CD14-positive monocyte (primary cell): ENCODE measurements at regions not wholly inside any gene's neighbourhood (a gene's known extent, or its start where the extent isn't known, plus 50 kb on each side); places are given as distances from the start of the nearest gene placed in this dataset.

ENCODE experiments used
- DNase-seq, 3 donors: peaks; one replicate each; pipeline ENCODE4 v3.0.0-alpha.2; 2011 to 2022
- H2AFZ ChIP-seq: 2 replicates; pipeline ENCODE4 v1.6.0; 2012; ENCODE audit warnings: mild to moderate bottlenecking, low read depth, low read length, inconsistent platforms; ENCODE audit not compliant: insufficient read depth, poor library complexity, severe bottlenecking
- H3K27ac ChIP-seq, 2 donors: 1 replicate in 1 of 2; 2 replicates in 1 of 2; pipeline ENCODE4 v1.5.1; 2012 to 2013; ENCODE audit warnings: low read length in 2 of 2, control low read depth in 1 of 2, inconsistent platforms in 1 of 2, low read depth in 1 of 2, mild to moderate bottlenecking in 1 of 2
- H3K27me3 ChIP-seq, 2 donors: one replicate each; pipeline versions ENCODE4 v1.6.0 to v1.6.1; 2011 to 2013; ENCODE audit warnings: low read length in 2 of 2; ENCODE audit not compliant: control insufficient read depth in 2 of 2, insufficient read depth in 2 of 2
- H3K36me3 ChIP-seq, 2 donors: replicated peaks in 1 of 2; 1 replicate in 1 of 2; 2 replicates in 1 of 2; pipeline versions ENCODE4 v1.5.1 to v1.6.1; 2012 to 2013; ENCODE audit warnings: low read length in 2 of 2, control low read depth in 1 of 2, inconsistent platforms in 1 of 2, mild to moderate bottlenecking in 1 of 2; ENCODE audit not compliant: insufficient read depth in 2 of 2, control insufficient read depth in 1 of 2
- H3K4me1 ChIP-seq, 2 donors: 1 replicate in 1 of 2; 2 replicates in 1 of 2; pipeline versions ENCODE4 v1.5.1 to v1.6.1; 2012 to 2013; ENCODE audit warnings: low read length in 2 of 2, control low read depth in 1 of 2, inconsistent platforms in 1 of 2, mild to moderate bottlenecking in 1 of 2, moderate library complexity in 1 of 2; ENCODE audit not compliant: insufficient read depth in 2 of 2, control insufficient read depth in 1 of 2
- H3K4me2 ChIP-seq: replicated peaks from 2 replicates; pipeline ENCODE3; 2012; ENCODE audit warnings: low read length, moderate library complexity, mild to moderate bottlenecking; ENCODE audit not compliant: poor library complexity, severe bottlenecking; ENCODE audit errors: extremely low read depth
- H3K4me3 ChIP-seq, 3 experiments: fragments of 200-600 bp in 1 of 3; sonication (generic) in 1 of 3; replicated peaks in 1 of 3; 1 replicate in 2 of 3; 2 replicates in 1 of 3; pipeline ENCODE4 v1.5.1; 2011 to 2013; ENCODE audit warnings: low read length in 3 of 3, mild to moderate bottlenecking in 3 of 3, control low read depth in 2 of 3, low read depth in 2 of 3, inconsistent platforms in 1 of 3, moderate library complexity in 1 of 3
- H3K79me2 ChIP-seq: 2 replicates; pipeline ENCODE4 v1.6.0; 2012; ENCODE audit warnings: mild to moderate bottlenecking, control low read depth, inconsistent platforms, low read length, moderate library complexity; ENCODE audit not compliant: insufficient read depth
- H3K9ac ChIP-seq: 2 replicates; pipeline ENCODE4 v1.6.0; 2017; ENCODE audit warnings: low read length, mild to moderate bottlenecking; ENCODE audit not compliant: insufficient read depth, poor library complexity, severe bottlenecking
- H3K9me3 ChIP-seq, 2 donors: replicated peaks in 1 of 2; 1 replicate in 1 of 2; 2 replicates in 1 of 2; pipeline versions ENCODE4 v1.5.1 to v1.6.1; 2012 to 2013; ENCODE audit warnings: low read length in 2 of 2, control low read depth in 1 of 2; ENCODE audit not compliant: control insufficient read depth in 1 of 2, insufficient read depth in 1 of 2
- H4K20me1 ChIP-seq: 2 replicates; pipeline ENCODE4 v1.6.0; 2012; ENCODE audit warnings: mild to moderate bottlenecking, low read length, control low read depth, moderate library complexity; ENCODE audit not compliant: insufficient read depth
- H3K27ac Mint-ChIP-seq, 7 donors: one replicate each; pipeline ENCODE4 v1.8.0; 2020; ENCODE audit warnings: mild to moderate bottlenecking in 7 of 7, mixed read lengths in 7 of 7, moderate library complexity in 6 of 7, inconsistent platforms in 2 of 7
- H3K27me3 Mint-ChIP-seq, 3 donors: one replicate each; pipeline ENCODE4 v1.8.0; 2021 to 2022; ENCODE audit warnings: low read depth in 3 of 3, mild to moderate bottlenecking in 3 of 3, mixed read lengths in 3 of 3, moderate library complexity in 3 of 3, inconsistent platforms in 1 of 3
- H3K36me3 Mint-ChIP-seq, 2 donors: one replicate each; pipeline ENCODE4 v1.8.0; 2020; ENCODE audit warnings: mixed read lengths in 2 of 2, inconsistent platforms in 1 of 2, mild to moderate bottlenecking in 1 of 2
- H3K4me1 Mint-ChIP-seq: one replicate; pipeline ENCODE4 v1.8.0; 2020; ENCODE audit warnings: mild to moderate bottlenecking, mixed read lengths
- H3K4me3 Mint-ChIP-seq, 2 donors: one replicate each; pipeline ENCODE4 v1.8.0; 2020; ENCODE audit warnings: mild to moderate bottlenecking in 2 of 2, mixed read lengths in 2 of 2, moderate library complexity in 1 of 2
- H3K9me3 Mint-ChIP-seq, 7 donors: one replicate each; pipeline ENCODE4 v1.8.0; 2020 to 2022; ENCODE audit warnings: mixed read lengths in 7 of 7, mild to moderate bottlenecking in 6 of 7, moderate library complexity in 6 of 7, inconsistent platforms in 2 of 7
- WGBS: methylation state at CpG from one replicate; pipeline ENCODE4 v1.1.5; 2013; ENCODE audit warnings: missing lambda C conversion rate; ENCODE audit not compliant: insufficient coverage; 5-methylcytosine and 5-hydroxymethylcytosine counted together
- intact Hi-C, 2 donors: fragments of 100-400 bp; cut with micrococcal nuclease; formaldehyde crosslinking; loops; one replicate each; pipeline versions ENCODE4 v1.15.0 to v1.15.1; 2023
- TF ChIP-seq, protein P1 (sequence below): fragments of 200-600 bp; IDR thresholded peaks from one replicate; pipeline ENCODE4 v1.8.0; 2022; ENCODE audit warnings: antibody characterized with exemption, mild to moderate bottlenecking

DNA sequence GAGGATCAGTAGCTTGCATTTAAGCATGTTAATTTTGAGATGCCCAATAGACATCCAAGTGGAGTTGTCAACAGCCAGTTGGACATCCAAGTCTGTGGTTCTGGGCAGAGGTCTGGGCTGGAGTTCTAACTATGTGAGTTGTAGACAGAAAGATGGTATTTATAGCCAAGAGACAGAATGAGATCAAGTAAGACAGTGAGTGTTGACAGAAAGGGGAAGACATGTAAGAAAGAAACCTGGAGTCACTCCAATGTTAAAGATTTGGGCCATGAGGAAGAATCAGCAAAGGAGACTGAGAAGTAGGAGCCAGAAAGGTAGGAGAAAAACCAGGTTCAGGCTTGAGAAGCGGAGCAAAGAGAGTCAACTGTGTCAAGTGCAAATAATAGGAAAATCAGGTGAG is 95.5 kb upstream of the PUM3 start:
- Histone ChIP-seq H3K9me3 (peaks cover 0 to 12% of the 10 kb centered on the region in 2 donors), H3K9ac (no peak overlapping the region), H3K27me3 (no peaks in the 10 kb centered on the region), H3K79me2 (no peaks in the 10 kb centered on the region), H3K4me1 (no peaks in the 10 kb centered on the region), H3K27ac (no peak overlapping the region), H3K4me2 (no peak overlapping the region), H3K4me3 (no peak overlapping the region), H3K36me3 (no peaks in the 10 kb centered on the region), H2AFZ (no peak overlapping the region), H4K20me1 (no peaks in the 10 kb centered on the region)
- Mint-ChIP-seq H3K36me3 (no peaks in the 10 kb centered on the region), H3K9me3 (peaks cover 0 to 10% (median 6%) of the 10 kb centered on the region in 7 donors), H3K27ac (no peak overlapping the region), H3K4me3 (no peak overlapping the region), H3K27me3 (no peaks in the 10 kb centered on the region), H3K4me1 (no peaks in the 10 kb centered on the region)
- 100% methylated on average over 1 of the region's 1 CpG for WGBS
- TF ChIP-seq, protein P1, sequence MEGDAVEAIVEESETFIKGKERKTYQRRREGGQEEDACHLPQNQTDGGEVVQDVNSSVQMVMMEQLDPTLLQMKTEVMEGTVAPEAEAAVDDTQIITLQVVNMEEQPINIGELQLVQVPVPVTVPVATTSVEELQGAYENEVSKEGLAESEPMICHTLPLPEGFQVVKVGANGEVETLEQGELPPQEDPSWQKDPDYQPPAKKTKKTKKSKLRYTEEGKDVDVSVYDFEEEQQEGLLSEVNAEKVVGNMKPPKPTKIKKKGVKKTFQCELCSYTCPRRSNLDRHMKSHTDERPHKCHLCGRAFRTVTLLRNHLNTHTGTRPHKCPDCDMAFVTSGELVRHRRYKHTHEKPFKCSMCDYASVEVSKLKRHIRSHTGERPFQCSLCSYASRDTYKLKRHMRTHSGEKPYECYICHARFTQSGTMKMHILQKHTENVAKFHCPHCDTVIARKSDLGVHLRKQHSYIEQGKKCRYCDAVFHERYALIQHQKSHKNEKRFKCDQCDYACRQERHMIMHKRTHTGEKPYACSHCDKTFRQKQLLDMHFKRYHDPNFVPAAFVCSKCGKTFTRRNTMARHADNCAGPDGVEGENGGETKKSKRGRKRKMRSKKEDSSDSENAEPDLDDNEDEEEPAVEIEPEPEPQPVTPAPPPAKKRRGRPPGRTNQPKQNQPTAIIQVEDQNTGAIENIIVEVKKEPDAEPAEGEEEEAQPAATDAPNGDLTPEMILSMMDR, result no peak
- intact Hi-C loops, result no loop called here
- DNase-seq, result no peak

DNA sequence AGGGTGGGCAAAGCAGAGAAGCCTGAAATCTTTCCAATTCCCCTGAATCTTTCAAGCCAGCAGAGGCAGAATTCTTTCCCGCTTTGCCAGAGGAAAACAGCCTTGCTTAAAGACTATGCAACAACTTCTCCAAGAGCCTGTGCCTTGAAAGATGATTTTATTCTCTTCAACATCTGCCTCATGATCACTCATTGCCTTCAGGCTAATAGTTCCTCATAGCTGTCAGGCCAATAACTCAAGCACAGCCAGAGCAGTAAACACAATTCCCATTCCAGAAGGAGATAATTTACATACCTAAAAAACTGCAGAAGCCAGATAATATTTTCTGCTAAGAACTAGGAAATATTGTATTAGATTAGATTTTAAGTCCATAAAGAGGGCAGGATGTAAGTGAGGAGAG is 92.3 kb upstream of the PUM3 start:
- Mint-ChIP-seq H3K4me1 (no peaks in the 10 kb centered on the region), H3K27me3 (no peaks in the 10 kb centered on the region), H3K9me3 (peaks cover 6 to 25% (median 12%) of the 10 kb centered on the region in 7 donors), H3K27ac (no peak overlapping the region), H3K36me3 (no peaks in the 10 kb centered on the region), H3K4me3 (no peak overlapping the region)
- WGBS, result no CpG with 5 or more reads among the region's 1 CpG
- TF ChIP-seq, protein P1, result no peak
- H3K4me1 ChIP-seq, result no peaks in the 10 kb centered on the region
- no peak overlapping the region for H2AFZ ChIP-seq
- intact Hi-C loops, result no loop called here
- no peaks in the 10 kb centered on the region for H3K36me3 ChIP-seq
- H3K9ac ChIP-seq, result no peak overlapping the region
- no peak overlapping the region for H3K4me3 ChIP-seq
- no peaks in the 10 kb centered on the region for H3K27me3 ChIP-seq
- no peak overlapping the region for H3K4me2 ChIP-seq
- no peaks in the 10 kb centered on the region for H4K20me1 ChIP-seq
- DNase-seq, result no peak
- no peaks in the 10 kb centered on the region for H3K79me2 ChIP-seq
- H3K27ac ChIP-seq, result no peak overlapping the region
- peaks cover 0 to 31% of the 10 kb centered on the region in 2 donors for H3K9me3 ChIP-seq
